ENCODE measurements at regions not wholly inside any gene's neighbourhood (a gene's known extent, or its start where the extent isn't known, plus 50 kb on each side); places are given as distances from the start of the nearest gene placed in this dataset.
A peak's percentile ranks its signal among the peaks of the same experiment; 100 is the strongest.

DNA sequence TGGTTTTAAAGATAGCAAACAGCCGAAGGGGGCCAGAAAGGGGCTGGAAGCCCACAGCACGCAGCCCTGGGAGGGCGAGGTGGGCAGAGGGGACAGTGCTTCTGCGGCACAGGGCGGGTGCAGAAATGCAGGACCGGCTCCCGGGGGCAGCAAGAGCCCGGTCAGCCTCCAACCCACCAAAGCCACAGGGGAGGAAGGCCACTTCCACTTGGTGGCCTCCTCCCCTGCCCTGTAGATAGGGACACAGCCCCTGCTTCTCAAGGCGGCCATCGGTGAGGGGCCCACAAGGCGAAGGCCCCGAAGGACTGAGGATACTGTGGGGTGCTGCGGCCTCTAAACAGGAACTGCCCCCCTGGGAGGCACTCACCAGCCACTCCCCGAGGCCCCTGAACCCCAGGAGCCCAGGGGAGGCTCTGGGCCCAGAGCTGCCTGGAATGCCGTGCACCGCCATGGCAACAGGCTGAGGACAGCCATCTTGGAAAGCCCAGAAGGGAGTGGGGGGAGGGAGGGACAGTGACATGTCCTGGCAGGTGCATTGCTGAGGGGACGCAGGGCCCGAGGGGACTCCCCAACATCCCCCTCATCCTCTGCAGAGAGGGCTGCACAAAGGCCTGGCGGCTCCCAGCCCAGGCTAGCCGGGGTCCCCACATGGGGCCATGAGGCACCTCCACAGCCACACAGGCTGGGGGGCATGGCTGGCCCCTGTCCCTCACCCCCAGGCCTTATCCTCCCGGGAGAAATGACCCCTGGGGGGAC, 114.7 kb downstream of the NCOR2 start:
- H3K4me1 ChIP-seq, result peaks cover 10 to 48% (median 40%) of the 10 kb centered on the region in 4 donors
- H3K4me3 ChIP-seq, result no peak overlapping the region
- intact Hi-C loops (cut with DNase I; ENCODE audit: low total_unique reads), result no loop called here
- peak in 1 of 2 donors; percentile 68 for DNase-seq
- peak overlapping the region; percentile 75 to 78 for H3K27ac ChIP-seq
- TF ChIP-seq, protein P1, sequence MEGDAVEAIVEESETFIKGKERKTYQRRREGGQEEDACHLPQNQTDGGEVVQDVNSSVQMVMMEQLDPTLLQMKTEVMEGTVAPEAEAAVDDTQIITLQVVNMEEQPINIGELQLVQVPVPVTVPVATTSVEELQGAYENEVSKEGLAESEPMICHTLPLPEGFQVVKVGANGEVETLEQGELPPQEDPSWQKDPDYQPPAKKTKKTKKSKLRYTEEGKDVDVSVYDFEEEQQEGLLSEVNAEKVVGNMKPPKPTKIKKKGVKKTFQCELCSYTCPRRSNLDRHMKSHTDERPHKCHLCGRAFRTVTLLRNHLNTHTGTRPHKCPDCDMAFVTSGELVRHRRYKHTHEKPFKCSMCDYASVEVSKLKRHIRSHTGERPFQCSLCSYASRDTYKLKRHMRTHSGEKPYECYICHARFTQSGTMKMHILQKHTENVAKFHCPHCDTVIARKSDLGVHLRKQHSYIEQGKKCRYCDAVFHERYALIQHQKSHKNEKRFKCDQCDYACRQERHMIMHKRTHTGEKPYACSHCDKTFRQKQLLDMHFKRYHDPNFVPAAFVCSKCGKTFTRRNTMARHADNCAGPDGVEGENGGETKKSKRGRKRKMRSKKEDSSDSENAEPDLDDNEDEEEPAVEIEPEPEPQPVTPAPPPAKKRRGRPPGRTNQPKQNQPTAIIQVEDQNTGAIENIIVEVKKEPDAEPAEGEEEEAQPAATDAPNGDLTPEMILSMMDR (IDR thresholded peaks at IDR 0.05), result no peak
- H3K36me3 ChIP-seq, result peaks cover 0 to 56% (median 11%) of the 10 kb centered on the region in 3 donors
- H3K9me3 ChIP-seq, result no peaks in the 10 kb centered on the region
- no peaks in the 10 kb centered on the region for H3K27me3 ChIP-seq

DNA sequence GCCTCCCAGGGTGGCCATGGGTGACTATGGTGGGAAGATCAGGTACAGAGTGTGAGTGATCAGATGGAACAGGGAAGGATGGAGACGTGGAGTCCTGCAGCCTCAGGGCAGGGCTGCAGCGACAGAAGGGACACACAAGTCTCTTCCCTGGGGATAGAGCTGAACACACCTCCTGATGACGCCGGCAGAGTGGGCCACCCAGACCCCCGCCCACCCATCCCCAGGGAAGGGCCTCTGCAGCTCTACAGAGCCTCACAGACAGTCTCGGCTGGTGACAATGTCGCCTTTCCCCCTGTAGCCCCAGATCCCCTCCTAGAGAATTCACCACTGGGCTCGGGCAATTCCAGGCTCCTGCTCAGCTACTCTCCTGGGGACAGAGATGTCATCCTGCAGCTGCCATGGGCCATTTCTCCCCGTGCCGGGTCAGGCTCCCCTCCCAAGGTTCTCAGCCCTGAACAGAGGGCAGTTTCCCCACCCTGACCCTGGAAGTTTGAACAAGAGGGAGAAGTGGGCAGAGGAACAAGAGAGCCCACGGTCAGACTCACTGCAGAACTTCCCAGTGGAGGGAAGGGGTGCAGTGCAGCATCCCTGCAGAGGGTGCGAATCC, 115.7 kb downstream of the NCOR2 start:
- H3K9me3 ChIP-seq, result no peaks in the 10 kb centered on the region
- H3K4me3 ChIP-seq, result no peak overlapping the region
- TF ChIP-seq, protein P1 (IDR thresholded peaks at IDR 0.05), result no peak
- H3K27ac ChIP-seq, result no peak overlapping the region
- peaks cover 5 to 38% (median 30%) of the 10 kb centered on the region in 4 donors for H3K4me1 ChIP-seq
- DNase-seq, result no peak
- no peaks in the 10 kb centered on the region for H3K27me3 ChIP-seq
- intact Hi-C loops (cut with DNase I; ENCODE audit: low total_unique reads), result no loop called here
- peaks cover 0 to 55% (median 11%) of the 10 kb centered on the region in 3 donors for H3K36me3 ChIP-seq

DNA sequence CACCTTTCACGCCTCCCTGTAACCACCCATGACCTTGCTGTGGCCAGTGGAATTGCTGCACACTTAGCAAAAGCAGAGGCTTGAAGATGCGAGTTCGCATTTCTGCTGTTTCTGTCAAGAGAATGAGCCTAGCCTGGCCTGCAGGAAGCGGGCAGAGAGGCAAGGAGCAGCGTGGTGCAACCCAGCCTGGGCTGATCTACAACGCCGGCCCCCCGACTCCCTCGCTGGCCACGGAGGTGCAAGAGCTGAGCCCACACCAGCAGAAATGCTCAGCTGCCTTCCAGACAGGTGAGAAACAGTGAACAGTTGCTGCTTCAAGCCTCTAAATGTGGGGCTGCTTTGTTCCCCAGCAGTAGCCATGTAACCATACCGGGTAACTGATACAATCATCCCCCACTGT, 116.4 kb downstream of the NCOR2 start:
- DNase-seq, result no peak
- Histone ChIP-seq H3K9me3 (no peaks in the 10 kb centered on the region), H3K27me3 (no peaks in the 10 kb centered on the region), H3K27ac (no peak overlapping the region), H3K36me3 (peaks cover 0 to 53% (median 11%) of the 10 kb centered on the region in 3 donors), H3K4me1 (peaks cover 5 to 34% (median 28%) of the 10 kb centered on the region in 4 donors), H3K4me3 (no peak overlapping the region)
- TF ChIP-seq, protein P1 (IDR thresholded peaks at IDR 0.05), result no peak
- intact Hi-C loops (cut with DNase I; ENCODE audit: low total_unique reads), result no loop called here

DNA sequence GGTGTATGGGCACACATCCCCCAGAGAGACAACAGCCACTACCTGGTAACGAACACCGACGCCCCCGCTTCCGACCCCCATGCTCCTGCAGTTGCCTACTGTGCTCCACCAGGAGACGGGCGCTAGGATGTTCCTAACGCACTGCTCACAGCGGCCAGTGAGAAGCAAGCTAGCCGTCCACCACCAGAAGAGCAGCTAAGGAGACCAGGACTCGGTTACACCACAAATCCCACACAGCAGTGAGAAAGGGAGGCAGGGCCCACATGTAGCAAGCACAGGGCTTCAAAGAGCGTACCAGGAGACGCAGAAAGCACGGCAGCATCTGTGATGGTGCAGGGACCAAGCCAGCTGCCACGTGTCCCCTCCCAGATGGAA, 117.0 kb downstream of the NCOR2 start:
- peak in 1 of 2 donors; percentile 63 for DNase-seq
- Histone ChIP-seq H3K4me3 (no peak overlapping the region), H3K27me3 (no peaks in the 10 kb centered on the region), H3K9me3 (no peaks in the 10 kb centered on the region), H3K36me3 (peaks cover 0 to 53% (median 13%) of the 10 kb centered on the region in 3 donors), H3K27ac (no peak overlapping the region), H3K4me1 (peaks cover 5 to 32% (median 28%) of the 10 kb centered on the region in 4 donors)
- TF ChIP-seq, protein P1 (IDR thresholded peaks at IDR 0.05), result no peak
- intact Hi-C loops (cut with DNase I; ENCODE audit: low total_unique reads), result no loop called here

DNA sequence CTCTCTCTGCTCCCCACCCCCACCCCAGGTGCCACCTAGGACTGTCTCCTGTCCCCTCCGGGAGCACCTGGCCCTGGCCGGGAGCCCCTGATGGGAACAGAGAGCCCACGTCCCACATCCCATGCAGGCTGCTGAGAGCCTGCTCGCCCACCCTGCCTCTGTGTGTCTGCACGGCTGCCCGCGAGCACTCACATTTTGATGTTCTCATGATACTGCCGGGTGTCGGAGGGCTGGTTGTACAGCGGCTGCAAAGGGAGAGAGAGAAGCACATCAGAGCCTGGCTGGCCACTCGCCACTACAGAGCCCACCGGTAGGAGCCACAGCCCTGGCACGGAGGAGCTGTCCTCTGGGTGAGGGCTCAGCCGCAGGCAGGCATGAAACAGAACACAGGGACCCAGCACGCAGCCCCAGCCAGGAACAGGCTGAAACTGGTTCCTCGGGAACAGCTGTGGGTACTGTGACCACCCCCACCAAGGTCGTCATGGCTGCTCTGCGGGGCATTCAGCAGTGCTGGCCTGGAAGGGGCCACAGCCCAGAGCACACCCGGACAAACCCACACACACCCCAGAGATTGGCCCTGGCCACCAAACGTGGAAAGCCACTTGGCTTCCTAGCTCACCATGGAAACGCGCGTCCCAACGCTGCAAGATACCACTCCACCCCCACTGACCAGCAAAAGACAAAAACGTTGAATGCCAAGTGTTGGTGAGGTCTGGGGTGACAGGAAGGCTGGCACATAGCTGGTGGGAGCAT, 117.6 kb downstream of the NCOR2 start:
- Histone ChIP-seq H3K4me3 (no peak overlapping the region), H3K4me1 (peaks cover 5 to 27% (median 25%) of the 10 kb centered on the region in 4 donors), H3K27ac (no peak overlapping the region), H3K9me3 (no peaks in the 10 kb centered on the region), H3K36me3 (peaks cover 0 to 55% (median 19%) of the 10 kb centered on the region in 3 donors), H3K27me3 (no peaks in the 10 kb centered on the region)
- intact Hi-C loops (cut with DNase I; ENCODE audit: low total_unique reads), result no loop called here
- DNase-seq, result no peak
- TF ChIP-seq, protein P1 (IDR thresholded peaks at IDR 0.05), result no peak

Data from tibial artery (tissue), 4 donors.